Activated T-helper 2 cell treated with anti-CD3 and anti-CD28 coated beads, Interferon-gamma antibody, Interleukin-2, Interleukin-4, amounts not matched to agents 10 μg/mL and 5 μg/mL and 100 μg/mL, durations not matched to agents 14 hours and 24 hours and 36 hours (primary cell): ENCODE measurements at regions not wholly inside any gene's neighbourhood (a gene's known extent, or its start where the extent isn't known, plus 50 kb on each side); places are given as distances from the start of the nearest gene placed in this dataset.

Experiments used
- DNase-seq: peaks from one replicate; pipeline ENCODE4 v3.0.0; 2021; ENCODE audit warnings: low spot score
- H3K27ac Mint-ChIP-seq: one replicate; pipeline ENCODE4 v1.8.0; 2021; ENCODE audit warnings: mixed read lengths
- H3K27me3 Mint-ChIP-seq: one replicate; pipeline ENCODE4 v1.8.0; 2021; ENCODE audit warnings: low read depth, mixed read lengths
- H3K36me3 Mint-ChIP-seq: one replicate; pipeline ENCODE4 v1.8.0; 2021; ENCODE audit warnings: low read depth, mixed read lengths
- H3K4me1 Mint-ChIP-seq: one replicate; pipeline ENCODE4 v1.8.0; 2021; ENCODE audit warnings: low read depth, mixed read lengths
- H3K4me3 Mint-ChIP-seq: one replicate; pipeline ENCODE4 v1.8.0; 2021; ENCODE audit warnings: low read depth, mild to moderate bottlenecking, moderate library complexity, mixed read lengths
- H3K9me3 Mint-ChIP-seq: one replicate; pipeline ENCODE4 v1.8.0; 2021; ENCODE audit warnings: mixed read lengths
- intact Hi-C: fragments of 100-400 bp; cut with micrococcal nuclease; formaldehyde crosslinking; loops from one replicate; pipeline ENCODE4 v1.15.1; 2023

- Mint-ChIP-seq H3K4me3 (no peak overlapping the region), H3K9me3 (peaks cover 3% of the 10 kb centered on the region), H3K4me1 (no peaks in the 10 kb centered on the region), H3K36me3 (no peaks in the 10 kb centered on the region), H3K27ac (no peak overlapping the region), H3K27me3 (no peaks in the 10 kb centered on the region)
- no peak for DNase-seq
- intact Hi-C loops: no loop called here
These were observed 683.6 kb upstream of the ROBO1 start for GRCh38 chr3:80451393-80451792.

- Mint-ChIP-seq H3K4me1 (no peaks in the 10 kb centered on the region), H3K36me3 (no peaks in the 10 kb centered on the region), H3K27ac (no peak overlapping the region), H3K27me3 (no peaks in the 10 kb centered on the region), H3K9me3 (peaks cover 4% of the 10 kb centered on the region), H3K4me3 (no peak overlapping the region)
- intact Hi-C loops: no loop called here
- DNase-seq: no peak
These were observed 677.8 kb upstream of the ROBO1 start for GRCh38 chr3:80445641-80446040.

- Mint-ChIP-seq H3K4me3 (no peak overlapping the region), H3K27ac (no peak overlapping the region), H3K36me3 (no peaks in the 10 kb centered on the region), H3K9me3 (peaks cover 4% of the 10 kb centered on the region), H3K4me1 (no peaks in the 10 kb centered on the region), H3K27me3 (no peaks in the 10 kb centered on the region)
- no peak for DNase-seq
- intact Hi-C loops: no loop called here
These were observed 677.3 kb upstream of the ROBO1 start for GRCh38 chr3:80445053-80445452.

- Mint-ChIP-seq H3K9me3 (peaks cover 9% of the 10 kb centered on the region), H3K4me3 (no peak overlapping the region), H3K27me3 (no peaks in the 10 kb centered on the region), H3K4me1 (no peaks in the 10 kb centered on the region), H3K27ac (no peak overlapping the region), H3K36me3 (no peaks in the 10 kb centered on the region)
- intact Hi-C loops: no loop called here
- DNase-seq: no peak
These were observed 671.7 kb upstream of the ROBO1 start for GRCh38 chr3:80439490-80439889.

GRCh38 chr3:80434366-80434765, 666.6 kb upstream of the ROBO1 start:
- no peak overlapping the region for H3K27ac Mint-ChIP-seq
- H3K4me3 Mint-ChIP-seq: no peak overlapping the region
- no peaks in the 10 kb centered on the region for H3K36me3 Mint-ChIP-seq
- no peaks in the 10 kb centered on the region for H3K4me1 Mint-ChIP-seq
- DNase-seq: no peak
- intact Hi-C loops: no loop called here
- H3K27me3 Mint-ChIP-seq: no peaks in the 10 kb centered on the region
- H3K9me3 Mint-ChIP-seq: peaks cover 27% of the 10 kb centered on the region

GRCh38 chr3:80424951-80425350, 657.2 kb upstream of the ROBO1 start:
- H3K36me3 Mint-ChIP-seq: no peaks in the 10 kb centered on the region
- no peaks in the 10 kb centered on the region for H3K4me1 Mint-ChIP-seq
- H3K27me3 Mint-ChIP-seq: no peaks in the 10 kb centered on the region
- DNase-seq: no peak
- no peak overlapping the region for H3K4me3 Mint-ChIP-seq
- peaks cover 57% of the 10 kb centered on the region for H3K9me3 Mint-ChIP-seq
- no peak overlapping the region for H3K27ac Mint-ChIP-seq
- intact Hi-C loops: no loop called here

- no peaks in the 10 kb centered on the region for H3K36me3 Mint-ChIP-seq
These were observed 640.4 kb upstream of the ROBO1 start for GRCh38 chr3:80408030-80408721.

GRCh38 chr3:80405618-80406017, 637.8 kb upstream of the ROBO1 start:
- H3K27me3 Mint-ChIP-seq: no peaks in the 10 kb centered on the region
- H3K4me3 Mint-ChIP-seq: no peak overlapping the region
- no peaks in the 10 kb centered on the region for H3K36me3 Mint-ChIP-seq
- intact Hi-C loops: no loop called here
- H3K9me3 Mint-ChIP-seq: peaks cover 26% of the 10 kb centered on the region
- no peak for DNase-seq
- H3K4me1 Mint-ChIP-seq: no peaks in the 10 kb centered on the region
- H3K27ac Mint-ChIP-seq: no peak overlapping the region

More at GRCh38 chr3:80408030-80408721, 640.4 kb upstream of the ROBO1 start:
- intact Hi-C loops: no loop called here
- no peak for DNase-seq
- Mint-ChIP-seq H3K4me3 (no peak overlapping the region), H3K27me3 (no peaks in the 10 kb centered on the region), H3K27ac (no peak overlapping the region), H3K4me1 (no peaks in the 10 kb centered on the region), H3K9me3 (peaks cover 32% of the 10 kb centered on the region)

GRCh38 chr3:80395023-80395422, 627.2 kb upstream of the ROBO1 start:
- H3K4me3 Mint-ChIP-seq: no peak overlapping the region

GRCh38 chr3:80391573-80391972, 623.8 kb upstream of the ROBO1 start:
- H3K9me3 Mint-ChIP-seq: peaks cover 12% of the 10 kb centered on the region
- H3K4me1 Mint-ChIP-seq: no peaks in the 10 kb centered on the region
- DNase-seq: no peak
- H3K36me3 Mint-ChIP-seq: no peaks in the 10 kb centered on the region
- no peak overlapping the region for H3K4me3 Mint-ChIP-seq
- intact Hi-C loops: no loop called here
- no peak overlapping the region for H3K27ac Mint-ChIP-seq
- H3K27me3 Mint-ChIP-seq: no peaks in the 10 kb centered on the region

More at GRCh38 chr3:80395023-80395422, 627.2 kb upstream of the ROBO1 start:
- intact Hi-C loops: no loop called here
- peaks cover 12% of the 10 kb centered on the region for H3K9me3 Mint-ChIP-seq
- H3K27me3 Mint-ChIP-seq: no peaks in the 10 kb centered on the region
- no peaks in the 10 kb centered on the region for H3K36me3 Mint-ChIP-seq
- no peaks in the 10 kb centered on the region for H3K4me1 Mint-ChIP-seq
- no peak overlapping the region for H3K27ac Mint-ChIP-seq
- no peak for DNase-seq

GRCh38 chr3:80384811-80385210, 617.0 kb upstream of the ROBO1 start:
- no peak overlapping the region for H3K27ac Mint-ChIP-seq
- DNase-seq: no peak
- H3K4me1 Mint-ChIP-seq: no peaks in the 10 kb centered on the region
- H3K36me3 Mint-ChIP-seq: no peaks in the 10 kb centered on the region
- no peak overlapping the region for H3K4me3 Mint-ChIP-seq
- peaks cover 34% of the 10 kb centered on the region for H3K9me3 Mint-ChIP-seq
- intact Hi-C loops: no loop called here
- H3K27me3 Mint-ChIP-seq: no peaks in the 10 kb centered on the region

- Mint-ChIP-seq H3K36me3 (no peaks in the 10 kb centered on the region), H3K9me3 (peaks cover 13% of the 10 kb centered on the region), H3K4me1 (no peaks in the 10 kb centered on the region), H3K4me3 (no peak overlapping the region), H3K27ac (no peak overlapping the region), H3K27me3 (no peaks in the 10 kb centered on the region)
- no peak for DNase-seq
- intact Hi-C loops: no loop called here
These were observed 606.6 kb upstream of the ROBO1 start for GRCh38 chr3:80374423-80374822.

- intact Hi-C loops: no loop called here
- H3K4me1 Mint-ChIP-seq: no peaks in the 10 kb centered on the region
These were observed 600.8 kb upstream of the ROBO1 start for GRCh38 chr3:80368616-80369015.

More at GRCh38 chr3:80368616-80369015, 600.8 kb upstream of the ROBO1 start:
- Mint-ChIP-seq H3K36me3 (no peaks in the 10 kb centered on the region), H3K4me3 (no peak overlapping the region), H3K27me3 (no peaks in the 10 kb centered on the region), H3K9me3 (peaks cover 31% of the 10 kb centered on the region), H3K27ac (no peak overlapping the region)
- DNase-seq: no peak
